Naive thymus-derived CD8-positive, alpha-beta T cell (primary cell): ENCODE measurements at regions not wholly inside any gene's neighbourhood (a gene's known extent, or its start where the extent isn't known, plus 50 kb on each side); places are given as distances from the start of the nearest gene placed in this dataset.
A peak's percentile ranks its signal among the peaks of the same experiment; 100 is the strongest.

Experiments used
- ATAC-seq, 2 donors: fragments of 150-1000 bp; cut with Tn5 transposase in 1 of 2; sonication (Bioruptor Pico), chemical (Tn5 transposase) in 1 of 2; 1 replicate in 1 of 2; 2 replicates in 1 of 2; pipeline ENCODE4 v1.10.0; 2021; ENCODE audit warnings: mild to moderate bottlenecking in 2 of 2, moderate library complexity in 2 of 2
- POLR2A ChIA-PET: fragments of 350-600 bp; sonication (Branson Sonifier 250); formaldehyde crosslinking; loops from one replicate; lab custom pipeline; 2021; ENCODE audit warnings: antibody characterized with exemption; lab: Charles Lee
- DNase-seq, 10 donors: peaks; one replicate each; pipeline versions ENCODE4 v3.0.0 to v3.0.0-alpha.2; 2020 to 2022
- H3K27ac Mint-ChIP-seq, 10 donors: one replicate each; pipeline ENCODE4 v1.8.0; 2020 to 2022; ENCODE audit warnings: mild to moderate bottlenecking in 10 of 10, mixed read lengths in 10 of 10, moderate library complexity in 4 of 10, inconsistent platforms in 1 of 10
- H3K27me3 Mint-ChIP-seq, 5 donors: one replicate each; pipeline ENCODE4 v1.8.0; 2021 to 2022; ENCODE audit warnings: mixed read lengths in 5 of 5
- H3K36me3 Mint-ChIP-seq, 3 donors: one replicate each; pipeline ENCODE4 v1.8.0; 2020 to 2022; ENCODE audit warnings: mixed read lengths in 3 of 3, mild to moderate bottlenecking in 2 of 3, inconsistent platforms in 1 of 3
- H3K4me1 Mint-ChIP-seq, 4 donors: one replicate each; pipeline ENCODE4 v1.8.0; 2021 to 2022; ENCODE audit warnings: mixed read lengths in 4 of 4
- H3K4me3 Mint-ChIP-seq, 10 donors: one replicate each; pipeline ENCODE4 v1.8.0; 2020 to 2022; ENCODE audit warnings: mild to moderate bottlenecking in 10 of 10, mixed read lengths in 10 of 10, moderate library complexity in 6 of 10, inconsistent platforms in 1 of 10
- H3K9me3 Mint-ChIP-seq, 9 donors: one replicate each; pipeline ENCODE4 v1.8.0; 2020 to 2022; ENCODE audit warnings: mixed read lengths in 9 of 9, mild to moderate bottlenecking in 3 of 9, inconsistent platforms in 1 of 9, moderate library complexity in 1 of 9

DNA sequence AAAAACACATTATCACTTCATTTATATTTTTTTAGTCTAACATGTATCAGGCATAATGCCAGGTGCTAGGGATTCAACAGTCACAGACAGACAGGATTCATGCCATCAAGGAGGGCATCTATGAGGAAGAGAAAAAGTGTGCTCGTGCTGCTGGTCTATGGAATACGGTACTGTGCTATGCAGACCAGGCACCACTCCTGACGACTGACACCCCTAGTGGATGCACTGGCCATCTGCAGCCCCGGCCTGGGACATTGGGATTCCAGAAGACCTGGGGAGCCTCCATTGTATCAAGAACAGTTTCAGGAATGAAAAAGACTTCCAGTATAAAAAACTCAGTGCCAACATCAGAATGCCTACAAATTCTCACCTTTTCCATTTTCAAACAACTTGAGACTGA lies 94.0 kb downstream of the KLF12 start:
- Mint-ChIP-seq H3K9me3 (peaks cover 0 to 2% (median 0%) of the 10 kb centered on the region in 9 donors), H3K27me3 (no peaks in the 10 kb centered on the region), H3K27ac (peak overlapping the region in 6 of 10 donors; percentile 10 to 64 (median 34)), H3K4me1 (peaks cover 34 to 87% (median 75%) of the 10 kb centered on the region in 4 donors), H3K36me3 (peaks cover 0 to 27% (median 9%) of the 10 kb centered on the region in 3 donors), H3K4me3 (no peak overlapping the region)
- peak; percentile 60 to 66 for ATAC-seq
- POLR2A ChIA-PET, result interaction anchor here (0.6 kb wide), 1 partner anchor 91 kb away, joined by 3 read pairs; no protein-coding TSS in a partner anchor
- peak in 1 of 10 donors; percentile 11 for DNase-seq

DNA sequence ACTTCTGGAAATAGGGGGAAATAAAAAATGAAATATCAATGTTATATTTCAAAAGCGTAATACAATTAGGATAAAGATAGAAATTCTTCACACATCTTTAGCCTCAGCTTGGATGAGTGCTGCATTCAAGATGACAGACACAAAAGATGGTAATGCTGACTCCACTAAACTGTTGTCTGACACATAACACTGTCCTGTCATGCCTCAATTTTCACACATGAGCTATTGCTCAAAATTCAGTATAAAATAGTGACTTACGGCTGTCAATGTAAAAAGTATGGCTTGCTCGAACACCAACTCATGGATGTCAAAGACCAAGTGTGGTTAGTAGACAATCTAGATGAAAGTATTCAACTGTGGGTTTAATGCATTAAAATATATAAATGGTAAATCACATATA lies 94.5 kb downstream of the KLF12 start:
- POLR2A ChIA-PET, result interaction anchor here (0.6 kb wide), 2 partner anchors 51 to 92 kb away, joined by 3 to 4 read pairs; no protein-coding TSS in a partner anchor
- Mint-ChIP-seq H3K9me3 (peaks cover 0 to 2% (median 0%) of the 10 kb centered on the region in 9 donors), H3K27me3 (no peaks in the 10 kb centered on the region), H3K4me3 (no peak overlapping the region), H3K27ac (peak overlapping the region in 1 of 10 donors; percentile 10), H3K36me3 (peaks cover 0 to 28% (median 5%) of the 10 kb centered on the region in 3 donors), H3K4me1 (peaks cover 37 to 87% (median 77%) of the 10 kb centered on the region in 4 donors)
- ATAC-seq (no peak), DNase-seq (no peak)

DNA sequence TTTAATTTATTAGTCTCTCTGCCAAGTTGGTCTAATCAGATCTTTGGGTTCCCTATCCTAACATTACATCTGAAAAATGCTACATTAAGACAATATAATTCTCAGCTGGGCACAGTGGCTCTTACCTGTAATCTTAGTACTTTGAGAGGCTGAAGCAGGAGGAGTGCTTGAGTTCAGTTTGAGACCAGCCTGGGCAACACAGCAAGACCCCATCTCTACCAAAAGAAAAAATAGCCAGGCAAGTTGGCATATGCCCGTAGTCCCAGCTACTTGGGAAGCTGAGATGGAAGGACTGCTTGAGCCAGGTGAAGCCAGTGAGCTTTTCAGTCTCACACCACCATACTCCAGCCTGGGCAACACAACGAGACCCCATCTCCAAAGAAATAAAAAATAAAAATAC lies 95.0 kb downstream of the KLF12 start:
- ATAC-seq (no peak), DNase-seq (no peak)
- Mint-ChIP-seq H3K36me3 (peaks cover 0 to 24% (median 3%) of the 10 kb centered on the region in 3 donors), H3K27me3 (no peaks in the 10 kb centered on the region), H3K4me3 (peak overlapping the region in 1 of 10 donors; percentile 33), H3K9me3 (no peaks in the 10 kb centered on the region), H3K27ac (no peak overlapping the region), H3K4me1 (peaks cover 35 to 86% (median 73%) of the 10 kb centered on the region in 4 donors)
- POLR2A ChIA-PET, result interaction anchor here (0.6 kb wide), 1 partner anchor 52 kb away, joined by 4 read pairs; no protein-coding TSS in a partner anchor

- Mint-ChIP-seq H3K36me3 (peaks cover 0 to 22% (median 0%) of the 10 kb centered on the region in 3 donors), H3K27me3 (no peaks in the 10 kb centered on the region), H3K9me3 (no peaks in the 10 kb centered on the region), H3K27ac (peak overlapping the region in 5 of 10 donors; percentile 2 to 59 (median 23)), H3K4me3 (peak overlapping the region in 8 of 10 donors; percentile 2 to 48 (median 30)), H3K4me1 (peaks cover 26 to 75% (median 64%) of the 10 kb centered on the region in 4 donors)
- ATAC-seq (no peak), DNase-seq (no peak)
- POLR2A ChIA-PET, result no interaction called here
These were observed 96.4 kb downstream of the KLF12 start for GRCh38 chr13:74037762-74038161.

DNA sequence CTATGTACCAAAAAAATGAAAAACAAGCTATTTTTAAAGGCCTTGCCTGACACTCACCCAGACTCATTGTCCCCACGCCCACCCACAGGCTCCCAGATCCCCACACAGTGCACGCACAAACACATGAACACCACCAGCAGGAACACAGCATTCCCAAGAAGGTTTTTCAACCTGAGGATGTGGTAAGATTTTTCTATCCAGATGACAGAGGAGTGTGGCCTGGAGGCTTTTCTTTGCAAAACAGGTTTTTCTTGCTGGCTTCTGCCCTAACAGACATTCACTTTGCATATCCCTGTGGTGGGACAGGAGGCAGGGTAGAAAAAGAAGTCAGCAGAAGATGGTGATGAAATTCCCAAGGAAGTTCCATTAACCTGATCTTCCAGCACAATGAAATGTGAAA lies 97.8 kb downstream of the KLF12 start:
- POLR2A ChIA-PET, result interaction anchor here (1.2 kb wide), 1 partner anchor 12 kb away, joined by 3 read pairs; no protein-coding TSS in a partner anchor
- Mint-ChIP-seq H3K36me3 (peaks cover 0 to 18% (median 0%) of the 10 kb centered on the region in 3 donors), H3K9me3 (peaks cover 0 to 6% (median 0%) of the 10 kb centered on the region in 9 donors), H3K4me1 (peaks cover 26 to 71% (median 60%) of the 10 kb centered on the region in 4 donors), H3K27me3 (no peaks in the 10 kb centered on the region), H3K27ac (peak overlapping the region in 5 of 10 donors; percentile 20 to 86 (median 54)), H3K4me3 (no peak overlapping the region)
- ATAC-seq, result no peak
- DNase-seq, result no peak

GRCh38 chr13:74035896-74036295 lies 98.3 kb downstream of the KLF12 start:
- Mint-ChIP-seq H3K4me1 (peaks cover 26 to 71% (median 60%) of the 10 kb centered on the region in 4 donors), H3K27ac (peak overlapping the region in 3 of 10 donors; percentile 20 to 58 (median 27)), H3K4me3 (no peak overlapping the region), H3K9me3 (peaks cover 0 to 11% (median 0%) of the 10 kb centered on the region in 9 donors), H3K36me3 (peaks cover 0 to 18% (median 4%) of the 10 kb centered on the region in 3 donors), H3K27me3 (no peaks in the 10 kb centered on the region)
- DNase-seq (no peak), ATAC-seq (no peak)
- POLR2A ChIA-PET, result interaction anchor here (1.2 kb wide), 1 partner anchor 11 kb away, joined by 3 read pairs; no protein-coding TSS in a partner anchor

DNA sequence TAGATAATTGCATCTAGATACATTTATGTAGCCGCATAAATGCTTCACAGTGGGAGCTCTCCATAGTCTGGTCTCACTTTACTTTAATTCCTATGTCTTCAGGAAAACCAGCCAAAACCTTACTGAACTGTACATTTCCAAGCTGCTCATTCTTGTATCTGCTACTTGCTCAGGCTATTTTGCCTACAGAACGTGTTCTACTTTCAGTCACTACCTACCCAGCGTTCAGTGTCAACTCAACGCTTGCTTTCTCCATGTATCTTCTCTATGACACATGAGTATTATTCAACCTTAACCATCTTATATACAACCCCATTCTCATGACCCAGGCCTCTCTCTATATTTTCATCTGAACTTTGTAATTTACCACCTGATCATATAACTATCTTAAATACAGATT lies 101.9 kb downstream of the KLF12 start:
- DNase-seq (no peak), ATAC-seq (no peak)
- Mint-ChIP-seq H3K4me1 (peaks cover 25 to 70% (median 63%) of the 10 kb centered on the region in 4 donors), H3K27me3 (no peaks in the 10 kb centered on the region), H3K9me3 (peaks cover 0 to 12% (median 0%) of the 10 kb centered on the region in 9 donors), H3K4me3 (no peak overlapping the region), H3K27ac (peak overlapping the region in 9 of 10 donors; percentile 1 to 94 (median 16)), H3K36me3 (peaks cover 0 to 17% (median 4%) of the 10 kb centered on the region in 3 donors)
- POLR2A ChIA-PET, result no interaction called here

DNA sequence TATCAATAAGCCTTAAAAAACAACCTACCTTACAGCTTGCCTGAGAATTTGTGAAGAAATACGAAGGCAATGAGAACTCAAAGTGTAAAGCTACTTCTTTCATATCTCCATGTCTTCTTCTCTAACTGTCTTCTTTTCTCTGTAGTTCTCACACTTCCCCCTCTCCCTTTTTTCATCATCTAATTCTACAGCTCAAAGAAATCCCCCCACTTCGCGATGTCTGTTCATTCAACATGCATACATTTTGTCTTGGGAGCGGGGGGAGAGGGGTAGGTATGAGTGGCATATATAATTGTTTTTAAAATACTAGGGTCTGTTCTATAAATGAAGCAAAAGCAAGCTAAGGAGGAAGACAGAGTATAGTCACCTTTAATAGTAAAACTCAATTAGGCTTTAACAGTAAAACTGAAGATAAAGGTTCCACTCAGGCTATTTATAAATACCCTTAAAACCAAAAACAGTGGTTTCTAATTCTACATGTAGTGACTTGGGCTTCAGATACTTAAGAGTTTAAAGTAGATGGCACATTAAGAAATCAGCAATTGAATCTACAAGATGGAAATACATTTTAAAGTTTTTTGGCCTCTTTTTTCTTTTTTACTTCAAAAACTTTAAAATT lies 106.9 kb downstream of the KLF12 start:
- peak; percentile 17 to 38 for ATAC-seq
- H3K9me3 Mint-ChIP-seq, result peaks cover 0 to 12% (median 4%) of the 10 kb centered on the region in 9 donors
- DNase-seq, result no peak
- peak overlapping the region; percentile 90 to 97 (median 94) for H3K27ac Mint-ChIP-seq
- peaks cover 30 to 84% (median 80%) of the 10 kb centered on the region in 4 donors for H3K4me1 Mint-ChIP-seq
- POLR2A ChIA-PET, result interaction anchor here (0.8 to 2.0 kb wide), 7 partner anchors 14 to 260 kb away, joined by 3 to 16 read pairs (median 5); partner anchors contain the start of gene KLF12
- peak overlapping the region; percentile 70 to 94 (median 88) for H3K4me3 Mint-ChIP-seq
- H3K36me3 Mint-ChIP-seq, result peaks cover 12 to 17% (median 15%) of the 10 kb centered on the region in 3 donors
- H3K27me3 Mint-ChIP-seq, result no peaks in the 10 kb centered on the region

DNA sequence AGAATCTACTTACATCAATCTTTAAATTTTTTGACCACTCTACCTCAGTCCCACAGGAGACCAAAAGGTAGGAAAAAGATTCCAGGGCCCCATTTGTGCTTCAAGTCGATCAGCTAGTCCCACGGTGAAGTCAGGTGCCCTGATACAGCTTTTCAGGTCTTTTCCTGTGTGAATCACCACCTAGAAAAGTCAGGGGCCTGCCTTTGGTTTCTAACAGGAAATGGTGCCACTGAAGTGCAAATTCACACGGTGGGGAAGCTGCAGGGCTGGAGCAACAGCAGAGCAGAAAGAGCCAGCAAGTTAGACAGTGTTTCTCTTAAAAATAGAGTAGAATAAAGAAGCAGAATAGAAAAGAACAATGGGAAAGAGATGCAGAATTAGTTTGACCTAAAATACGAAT lies 107.5 kb downstream of the KLF12 start:
- Mint-ChIP-seq H3K36me3 (peaks cover 17 to 22% (median 18%) of the 10 kb centered on the region in 3 donors), H3K9me3 (peaks cover 0 to 10% (median 5%) of the 10 kb centered on the region in 9 donors), H3K27me3 (no peaks in the 10 kb centered on the region), H3K4me3 (peak overlapping the region; percentile 70 to 94 (median 88)), H3K27ac (peak overlapping the region; percentile 90 to 97 (median 94)), H3K4me1 (peaks cover 30 to 87% (median 83%) of the 10 kb centered on the region in 4 donors)
- DNase-seq (peak; percentile 33 to 76 (median 67)), ATAC-seq (peak; percentile 91 to 97)
- POLR2A ChIA-PET, result interaction anchor here (0.6 to 2.0 kb wide), 8 partner anchors 14 to 261 kb away, joined by 3 to 16 read pairs (median 4); partner anchors contain the start of gene KLF12

DNA sequence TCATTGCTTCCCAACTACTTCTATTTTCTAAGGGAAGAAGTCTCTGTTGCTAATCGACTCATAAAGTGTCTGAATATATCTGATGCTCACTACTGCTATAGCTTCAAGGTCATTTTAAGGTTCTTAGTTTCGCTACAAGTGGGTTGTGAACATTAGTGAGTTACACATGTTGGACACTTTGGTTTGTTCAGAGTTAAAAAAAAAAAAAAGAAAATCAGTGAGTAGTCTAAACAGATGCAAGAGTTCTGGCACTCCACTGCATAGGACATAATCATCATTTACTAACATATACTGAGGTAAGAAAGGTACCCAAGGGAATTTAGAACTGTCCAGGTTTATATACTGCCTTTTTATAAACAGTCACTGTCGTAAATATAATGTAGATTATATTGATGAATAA lies 108.8 kb downstream of the KLF12 start:
- H3K4me3 Mint-ChIP-seq, result peak overlapping the region in 8 of 10 donors; percentile 42 to 74 (median 56)
- peaks cover 30 to 87% (median 82%) of the 10 kb centered on the region in 4 donors for H3K4me1 Mint-ChIP-seq
- POLR2A ChIA-PET, result interaction anchor here (0.6 to 1.2 kb wide), 4 partner anchors 11 to 103 kb away, joined by 3 to 5 read pairs (median 3); no protein-coding TSS in a partner anchor
- ATAC-seq, result no peak
- no peak for DNase-seq
- H3K36me3 Mint-ChIP-seq, result peaks cover 24% of the 10 kb centered on the region in 3 donors
- peak overlapping the region; percentile 54 to 94 (median 82) for H3K27ac Mint-ChIP-seq
- H3K9me3 Mint-ChIP-seq, result peaks cover 0 to 11% (median 4%) of the 10 kb centered on the region in 9 donors
- H3K27me3 Mint-ChIP-seq, result no peaks in the 10 kb centered on the region

DNA sequence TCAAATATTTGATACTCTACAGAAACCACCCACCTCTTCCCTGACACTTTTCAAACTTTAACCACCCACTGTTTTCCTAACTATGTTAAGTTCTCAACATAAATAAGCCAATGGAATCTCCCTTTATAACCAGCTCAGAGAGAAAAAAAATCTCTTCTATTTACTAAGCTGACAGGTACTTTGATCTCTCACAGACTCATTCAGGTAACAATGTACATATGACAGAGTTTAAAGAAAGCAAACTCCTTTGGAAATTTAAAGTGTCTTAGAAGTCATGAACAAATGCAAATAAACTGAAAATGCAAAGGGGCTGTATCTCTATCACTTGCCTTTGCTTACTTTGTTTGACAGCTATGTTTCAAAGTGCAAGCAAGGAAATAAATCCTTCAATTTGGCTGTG lies 109.3 kb downstream of the KLF12 start:
- H3K4me1 Mint-ChIP-seq, result peaks cover 30 to 82% (median 80%) of the 10 kb centered on the region in 4 donors
- H3K36me3 Mint-ChIP-seq, result peaks cover 27 to 29% (median 28%) of the 10 kb centered on the region in 3 donors
- POLR2A ChIA-PET, result interaction anchor here (0.6 to 1.2 kb wide), 4 partner anchors 11 to 108 kb away, joined by 3 to 5 read pairs (median 4); no protein-coding TSS in a partner anchor
- peak overlapping the region in 8 of 10 donors; percentile 42 to 74 (median 56) for H3K4me3 Mint-ChIP-seq
- no peaks in the 10 kb centered on the region for H3K27me3 Mint-ChIP-seq
- DNase-seq (peak in 1 of 10 donors; percentile 14), ATAC-seq (peak; percentile 11 to 69)
- H3K27ac Mint-ChIP-seq, result peak overlapping the region; percentile 54 to 94 (median 83)
- H3K9me3 Mint-ChIP-seq, result peaks cover 0 to 14% (median 4%) of the 10 kb centered on the region in 9 donors

GRCh38 chr13:74024314-74024713 lies 109.9 kb downstream of the KLF12 start:
- peak overlapping the region in 8 of 10 donors; percentile 5 to 94 (median 84) for H3K27ac Mint-ChIP-seq
- H3K4me1 Mint-ChIP-seq, result peaks cover 30 to 78% (median 78%) of the 10 kb centered on the region in 4 donors
- H3K4me3 Mint-ChIP-seq, result peak overlapping the region in 3 of 10 donors; percentile 4 to 61 (median 52)
- no peaks in the 10 kb centered on the region for H3K27me3 Mint-ChIP-seq
- peaks cover 27 to 29% (median 28%) of the 10 kb centered on the region in 3 donors for H3K36me3 Mint-ChIP-seq
- no peak for DNase-seq
- peaks cover 0 to 14% (median 4%) of the 10 kb centered on the region in 9 donors for H3K9me3 Mint-ChIP-seq
- POLR2A ChIA-PET, result interaction anchor here (0.7 to 1.2 kb wide), 3 partner anchors 12 to 109 kb away, joined by 3 to 4 read pairs (median 3); no protein-coding TSS in a partner anchor
- ATAC-seq, result no peak
